ENCODE measurements at regions not wholly inside any gene's neighbourhood (a gene's known extent, or its start where the extent isn't known, plus 50 kb on each side); places are given as distances from the start of the nearest gene placed in this dataset.

DNA sequence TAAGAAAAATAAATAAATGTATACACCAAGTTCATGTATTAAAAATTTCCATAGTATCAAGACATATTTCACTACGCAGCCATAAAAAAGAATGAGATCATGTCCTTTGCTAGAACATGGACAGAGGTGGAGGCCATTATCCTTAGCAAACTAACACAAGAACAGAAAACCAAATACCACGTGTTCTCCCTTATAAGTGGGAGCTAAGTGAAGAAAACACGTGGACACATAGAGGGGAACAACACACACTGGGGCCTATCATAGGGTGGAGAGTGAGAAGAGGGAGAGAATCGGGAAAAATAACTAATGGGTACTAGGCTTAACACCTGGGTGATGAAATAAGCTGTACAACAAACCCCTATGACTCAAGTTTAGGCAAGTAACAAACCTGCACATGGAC is 552.4 kb upstream of the PBX1 start:
- no peaks in the 10 kb centered on the region for H3K9me3 ChIP-seq (ENCODE audit: insufficient read depth, low read length)
- no peaks in the 10 kb centered on the region for H3K4me1 ChIP-seq (ENCODE audit: low read length)
- no peaks in the 10 kb centered on the region for H3K79me2 ChIP-seq (ENCODE audit: low read length)
- no peaks in the 10 kb centered on the region for H3K27me3 ChIP-seq (ENCODE audit: low read depth, low read length)
- no peak for TF ChIP-seq EZH2phosphoT487 (IDR thresholded peaks at IDR 0.05; ENCODE audit: low read depth)
- TF ChIP-seq, protein P1, sequence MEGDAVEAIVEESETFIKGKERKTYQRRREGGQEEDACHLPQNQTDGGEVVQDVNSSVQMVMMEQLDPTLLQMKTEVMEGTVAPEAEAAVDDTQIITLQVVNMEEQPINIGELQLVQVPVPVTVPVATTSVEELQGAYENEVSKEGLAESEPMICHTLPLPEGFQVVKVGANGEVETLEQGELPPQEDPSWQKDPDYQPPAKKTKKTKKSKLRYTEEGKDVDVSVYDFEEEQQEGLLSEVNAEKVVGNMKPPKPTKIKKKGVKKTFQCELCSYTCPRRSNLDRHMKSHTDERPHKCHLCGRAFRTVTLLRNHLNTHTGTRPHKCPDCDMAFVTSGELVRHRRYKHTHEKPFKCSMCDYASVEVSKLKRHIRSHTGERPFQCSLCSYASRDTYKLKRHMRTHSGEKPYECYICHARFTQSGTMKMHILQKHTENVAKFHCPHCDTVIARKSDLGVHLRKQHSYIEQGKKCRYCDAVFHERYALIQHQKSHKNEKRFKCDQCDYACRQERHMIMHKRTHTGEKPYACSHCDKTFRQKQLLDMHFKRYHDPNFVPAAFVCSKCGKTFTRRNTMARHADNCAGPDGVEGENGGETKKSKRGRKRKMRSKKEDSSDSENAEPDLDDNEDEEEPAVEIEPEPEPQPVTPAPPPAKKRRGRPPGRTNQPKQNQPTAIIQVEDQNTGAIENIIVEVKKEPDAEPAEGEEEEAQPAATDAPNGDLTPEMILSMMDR (IDR thresholded peaks at IDR 0.05; ENCODE audit: low read depth, low read length): no peak
- H3K4me2 ChIP-seq (ENCODE audit: low read length): no peak overlapping the region
- no peak overlapping the region for H2AFZ ChIP-seq (ENCODE audit: low read depth, low read length)
- no peak overlapping the region for H3K27ac ChIP-seq (ENCODE audit: low read length)
- H3K36me3 ChIP-seq (replicated peaks; ENCODE audit: low read depth, low read length): no peaks in the 10 kb centered on the region
- no peak overlapping the region for H3K9ac ChIP-seq (ENCODE audit: low read length)
- no peaks in the 10 kb centered on the region for H4K20me1 ChIP-seq (ENCODE audit: insufficient read depth, low read length)
- H3K4me3 ChIP-seq (ENCODE audit: low read length): no peak overlapping the region

DNA sequence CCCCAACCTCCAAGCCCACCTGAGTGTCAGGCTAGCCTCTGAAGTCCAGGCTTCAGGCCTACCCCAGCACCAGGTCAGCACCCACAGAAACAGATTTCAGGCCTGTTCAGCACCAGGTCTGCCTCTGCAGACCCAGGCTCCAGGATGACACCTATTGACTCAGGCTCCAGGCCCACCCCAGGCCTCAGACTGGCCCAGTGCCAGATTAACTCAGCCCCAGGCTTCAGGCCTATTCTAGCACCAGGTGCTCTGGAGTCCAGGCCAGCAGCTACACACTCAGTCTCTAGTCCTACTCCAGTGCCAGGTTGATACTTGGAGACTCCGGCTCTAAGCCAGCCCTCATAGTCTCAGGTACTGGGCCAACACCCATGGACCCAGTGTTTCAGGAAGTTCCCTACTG is 541.7 kb upstream of the PBX1 start:
- peaks cover 4% of the 10 kb centered on the region; the same call in 1 of the 2 replicates for H3K9me3 ChIP-seq (ENCODE audit: insufficient read depth, low read length)
- H2AFZ ChIP-seq (ENCODE audit: low read depth, low read length): no peak overlapping the region
- H3K36me3 ChIP-seq (replicated peaks; ENCODE audit: low read depth, low read length): no peaks in the 10 kb centered on the region
- H3K4me3 ChIP-seq (ENCODE audit: low read length): no peak overlapping the region
- H4K20me1 ChIP-seq (ENCODE audit: insufficient read depth, low read length): no peaks in the 10 kb centered on the region
- no peak overlapping the region for H3K4me2 ChIP-seq (ENCODE audit: low read length)
- no peaks in the 10 kb centered on the region for H3K27me3 ChIP-seq (ENCODE audit: low read depth, low read length)
- H3K79me2 ChIP-seq (ENCODE audit: low read length): no peaks in the 10 kb centered on the region
- TF ChIP-seq, protein P1 (IDR thresholded peaks at IDR 0.05; ENCODE audit: low read depth, low read length): no peak
- no peak for TF ChIP-seq EZH2phosphoT487 (IDR thresholded peaks at IDR 0.05; ENCODE audit: low read depth)
- no peak overlapping the region for H3K27ac ChIP-seq (ENCODE audit: low read length)
- no peaks in the 10 kb centered on the region for H3K4me1 ChIP-seq (ENCODE audit: low read length)
- no peak overlapping the region for H3K9ac ChIP-seq (ENCODE audit: low read length)

DNA sequence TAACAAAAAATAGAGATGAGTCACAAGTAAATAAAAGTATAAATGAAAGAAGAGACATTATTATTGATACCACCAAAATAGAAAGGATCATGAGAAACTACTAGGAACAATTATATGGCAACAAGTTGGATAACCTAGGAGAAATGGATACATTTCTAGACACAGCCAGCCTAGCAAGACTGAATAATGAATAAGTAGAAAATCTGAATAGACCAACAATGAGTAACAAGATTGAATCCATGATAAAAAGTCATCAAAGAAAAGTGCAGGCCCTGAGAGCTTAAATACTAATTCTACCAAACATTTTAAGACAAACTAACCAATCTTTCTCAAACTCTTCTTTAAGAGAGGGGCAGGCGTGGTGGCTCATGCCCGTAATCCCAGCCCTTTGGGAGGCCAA is 538.6 kb upstream of the PBX1 start:
- H3K9me3 ChIP-seq (ENCODE audit: insufficient read depth, low read length): peaks cover 4% of the 10 kb centered on the region; the same call in 1 of the 2 replicates
- H4K20me1 ChIP-seq (ENCODE audit: insufficient read depth, low read length): no peaks in the 10 kb centered on the region
- H3K9ac ChIP-seq (ENCODE audit: low read length): no peak overlapping the region
- no peaks in the 10 kb centered on the region for H3K4me1 ChIP-seq (ENCODE audit: low read length)
- H3K79me2 ChIP-seq (ENCODE audit: low read length): no peaks in the 10 kb centered on the region
- H3K27ac ChIP-seq (ENCODE audit: low read length): no peak overlapping the region
- no peaks in the 10 kb centered on the region for H3K36me3 ChIP-seq (replicated peaks; ENCODE audit: low read depth, low read length)
- no peak overlapping the region for H3K4me2 ChIP-seq (ENCODE audit: low read length)
- no peak overlapping the region for H2AFZ ChIP-seq (ENCODE audit: low read depth, low read length)
- no peaks in the 10 kb centered on the region for H3K27me3 ChIP-seq (ENCODE audit: low read depth, low read length)
- no peak for TF ChIP-seq EZH2phosphoT487 (IDR thresholded peaks at IDR 0.05; ENCODE audit: low read depth)
- TF ChIP-seq, protein P1 (IDR thresholded peaks at IDR 0.05; ENCODE audit: low read depth, low read length): no peak
- H3K4me3 ChIP-seq (ENCODE audit: low read length): no peak overlapping the region

DNA sequence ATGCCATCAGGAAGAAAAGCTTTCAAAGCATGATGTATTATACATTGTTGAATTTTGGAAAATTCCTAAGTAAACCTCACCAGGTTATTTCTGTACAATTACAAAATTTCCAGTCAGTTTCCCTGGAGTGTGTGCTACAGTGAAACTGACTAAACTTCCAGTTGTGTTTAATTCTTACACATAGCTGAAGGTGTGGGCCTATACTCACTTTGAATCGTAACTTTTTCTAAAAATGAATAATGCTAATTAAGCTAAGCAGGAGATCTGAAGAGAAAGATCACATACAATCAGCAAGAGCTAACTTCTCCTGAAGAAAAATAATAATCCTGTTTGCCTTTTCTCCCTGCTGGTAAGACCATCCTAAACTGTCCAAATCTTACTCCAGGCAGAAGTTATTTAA is 537.2 kb upstream of the PBX1 start:
- no peak overlapping the region for H3K9ac ChIP-seq (ENCODE audit: low read length)
- no peaks in the 10 kb centered on the region for H4K20me1 ChIP-seq (ENCODE audit: insufficient read depth, low read length)
- TF ChIP-seq, protein P1 (IDR thresholded peaks at IDR 0.05; ENCODE audit: low read depth, low read length): no peak
- TF ChIP-seq EZH2phosphoT487 (IDR thresholded peaks at IDR 0.05; ENCODE audit: low read depth): no peak
- no peak overlapping the region for H3K4me2 ChIP-seq (ENCODE audit: low read length)
- no peaks in the 10 kb centered on the region for H3K36me3 ChIP-seq (replicated peaks; ENCODE audit: low read depth, low read length)
- no peaks in the 10 kb centered on the region for H3K27me3 ChIP-seq (ENCODE audit: low read depth, low read length)
- H3K27ac ChIP-seq (ENCODE audit: low read length): no peak overlapping the region
- no peaks in the 10 kb centered on the region for H3K79me2 ChIP-seq (ENCODE audit: low read length)
- no peak overlapping the region for H3K4me3 ChIP-seq (ENCODE audit: low read length)
- H2AFZ ChIP-seq (ENCODE audit: low read depth, low read length): no peak overlapping the region
- no peaks in the 10 kb centered on the region for H3K4me1 ChIP-seq (ENCODE audit: low read length)
- H3K9me3 ChIP-seq (ENCODE audit: insufficient read depth, low read length): peaks cover 4% of the 10 kb centered on the region; the same call in 1 of the 2 replicates
